CD1c-positive myeloid dendritic cell (primary cell): ENCODE measurements at regions not wholly inside any gene's neighbourhood (a gene's known extent, or its start where the extent isn't known, plus 50 kb on each side); places are given as distances from the start of the nearest gene placed in this dataset.
"Not testable (repeated sequence)": the region's sequence is repeated elsewhere in the genome, so short reads cannot be mapped to it uniquely, and the experiment has no call there.

ENCODE experiments used
- DNase-seq: peaks from one replicate; pipeline ENCODE4 v3.0.0-alpha.2; 2016; ENCODE audit errors: extremely low spot score

GRCh38 chr13:22965011-22965857 is 215.5 kb upstream of the SGCG start:
- DNase-seq: not testable (repeated sequence)

GRCh38 chr13:22965858-22966239 is 214.9 kb upstream of the SGCG start:
- DNase-seq: not testable (repeated sequence)

GRCh38 chr13:22966753-22967152 is 214.0 kb upstream of the SGCG start:
- DNase-seq: not testable (repeated sequence)

GRCh38 chr13:22967669-22968068 is 213.1 kb upstream of the SGCG start:
- no peak for DNase-seq

GRCh38 chr13:22979952-22980351 is 200.8 kb upstream of the SGCG start:
- DNase-seq: no peak

GRCh38 chr13:22980936-22981335 is 199.8 kb upstream of the SGCG start:
- DNase-seq: no peak

GRCh38 chr13:22993148-22993547 is 187.6 kb upstream of the SGCG start:
- DNase-seq: no peak

- no peak for DNase-seq
These were observed 177.3 kb upstream of the SGCG start for GRCh38 chr13:23003446-23003845.

- DNase-seq: no peak
These were observed 173.4 kb upstream of the SGCG start for GRCh38 chr13:23007426-23007825.

- DNase-seq: no peak
These were observed 162.6 kb upstream of the SGCG start for GRCh38 chr13:23018143-23018542.

GRCh38 chr13:23020246-23020843 is 160.4 kb upstream of the SGCG start:
- peak; percentile 64 for DNase-seq

GRCh38 chr13:23021906-23022305 is 158.9 kb upstream of the SGCG start:
- no peak for DNase-seq

- no peak for DNase-seq
These were observed 158.1 kb upstream of the SGCG start for GRCh38 chr13:23022704-23023103.

GRCh38 chr13:23025864-23026608 is 154.7 kb upstream of the SGCG start:
- no peak for DNase-seq

- no peak for DNase-seq
These were observed 141.4 kb upstream of the SGCG start for GRCh38 chr13:23039266-23039935.

- DNase-seq: no peak
These were observed 138.6 kb upstream of the SGCG start for GRCh38 chr13:23042181-23042580.

- DNase-seq: no peak
These were observed 135.9 kb upstream of the SGCG start for GRCh38 chr13:23044906-23045305.

- no peak for DNase-seq
These were observed 130.7 kb upstream of the SGCG start for GRCh38 chr13:23050126-23050525.

- DNase-seq: not testable (repeated sequence)
These were observed 127.1 kb upstream of the SGCG start for GRCh38 chr13:23053711-23054110.

GRCh38 chr13:23059173-23059572 is 121.6 kb upstream of the SGCG start:
- no peak for DNase-seq

GRCh38 chr13:23060959-23061358 is 119.8 kb upstream of the SGCG start:
- DNase-seq: no peak

GRCh38 chr13:23067129-23067528 is 113.7 kb upstream of the SGCG start:
- no peak for DNase-seq
